ENCODE measurements at regions not wholly inside any gene's neighbourhood (a gene's known extent, or its start where the extent isn't known, plus 50 kb on each side); places are given as distances from the start of the nearest gene placed in this dataset.
"Not testable (repeated sequence)": the region's sequence is repeated elsewhere in the genome, so short reads cannot be mapped to it uniquely, and the experiment has no call there.

GRCh38 chr12:115370650-115371049 lies 686.7 kb upstream of the TBX3 start:
- in situ Hi-C loops (cut with MboI; ENCODE audit: low pct_unique_long_range_greater_than_20kb, low sequenced_read_pairs, unreplicated experiment) = no loop called here
- no peak for DNase-seq (ENCODE audit: low spot score)
- TF ChIP-seq, protein P1, sequence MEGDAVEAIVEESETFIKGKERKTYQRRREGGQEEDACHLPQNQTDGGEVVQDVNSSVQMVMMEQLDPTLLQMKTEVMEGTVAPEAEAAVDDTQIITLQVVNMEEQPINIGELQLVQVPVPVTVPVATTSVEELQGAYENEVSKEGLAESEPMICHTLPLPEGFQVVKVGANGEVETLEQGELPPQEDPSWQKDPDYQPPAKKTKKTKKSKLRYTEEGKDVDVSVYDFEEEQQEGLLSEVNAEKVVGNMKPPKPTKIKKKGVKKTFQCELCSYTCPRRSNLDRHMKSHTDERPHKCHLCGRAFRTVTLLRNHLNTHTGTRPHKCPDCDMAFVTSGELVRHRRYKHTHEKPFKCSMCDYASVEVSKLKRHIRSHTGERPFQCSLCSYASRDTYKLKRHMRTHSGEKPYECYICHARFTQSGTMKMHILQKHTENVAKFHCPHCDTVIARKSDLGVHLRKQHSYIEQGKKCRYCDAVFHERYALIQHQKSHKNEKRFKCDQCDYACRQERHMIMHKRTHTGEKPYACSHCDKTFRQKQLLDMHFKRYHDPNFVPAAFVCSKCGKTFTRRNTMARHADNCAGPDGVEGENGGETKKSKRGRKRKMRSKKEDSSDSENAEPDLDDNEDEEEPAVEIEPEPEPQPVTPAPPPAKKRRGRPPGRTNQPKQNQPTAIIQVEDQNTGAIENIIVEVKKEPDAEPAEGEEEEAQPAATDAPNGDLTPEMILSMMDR (IDR thresholded peaks at IDR 0.05; ENCODE audit: extremely low read depth, insufficient read depth, missing control alignments) = no peak

- in situ Hi-C loops (cut with MboI; ENCODE audit: low pct_unique_long_range_greater_than_20kb, low sequenced_read_pairs, unreplicated experiment) = no loop called here
- TF ChIP-seq, protein P1 (IDR thresholded peaks at IDR 0.05; ENCODE audit: extremely low read depth, insufficient read depth, missing control alignments) = no peak
These were observed 686.2 kb upstream of the TBX3 start for GRCh38 chr12:115370207-115370606.

GRCh38 chr12:115366277-115366676 lies 682.3 kb upstream of the TBX3 start:
- in situ Hi-C loops (cut with MboI; ENCODE audit: low pct_unique_long_range_greater_than_20kb, low sequenced_read_pairs, unreplicated experiment); DNase-seq (ENCODE audit: low spot score): not testable (repeated sequence)

More at GRCh38 chr12:115370207-115370606, 686.2 kb upstream of the TBX3 start:
- DNase-seq (ENCODE audit: low spot score) = no peak

GRCh38 chr12:115365765-115366164 lies 681.8 kb upstream of the TBX3 start:
- DNase-seq (ENCODE audit: low spot score); in situ Hi-C loops (cut with MboI; ENCODE audit: low pct_unique_long_range_greater_than_20kb, low sequenced_read_pairs, unreplicated experiment): not testable (repeated sequence)

DNA sequence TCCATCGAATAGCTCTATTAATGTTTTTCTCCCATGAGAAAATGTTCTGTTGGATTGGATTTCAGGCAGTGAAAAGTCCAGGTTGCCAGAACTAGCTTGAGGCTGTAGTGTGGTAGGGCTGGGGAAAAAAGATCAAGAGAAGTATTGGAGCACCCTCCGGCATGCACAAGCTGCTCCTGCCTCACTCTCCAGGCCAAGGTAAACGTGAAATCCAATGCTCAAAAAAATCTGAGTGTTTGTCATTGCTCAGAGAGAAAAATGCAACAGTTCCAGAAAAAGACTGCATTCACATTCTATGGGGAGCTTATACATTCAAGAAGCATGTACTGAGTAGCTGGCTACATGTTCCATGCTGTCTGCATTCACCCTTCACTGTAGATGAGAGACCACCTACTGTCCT lies 680.9 kb upstream of the TBX3 start:
- DNase-seq (ENCODE audit: low spot score) = no peak
- TF ChIP-seq, protein P1 (IDR thresholded peaks at IDR 0.05; ENCODE audit: extremely low read depth, insufficient read depth, missing control alignments) = no peak
- in situ Hi-C loops (cut with MboI; ENCODE audit: low pct_unique_long_range_greater_than_20kb, low sequenced_read_pairs, unreplicated experiment) = no loop called here

- DNase-seq (ENCODE audit: low spot score) = no peak
- in situ Hi-C loops (cut with MboI; ENCODE audit: low pct_unique_long_range_greater_than_20kb, low sequenced_read_pairs, unreplicated experiment) = no loop called here
These were observed 678.5 kb upstream of the TBX3 start for GRCh38 chr12:115362339-115362976.

GRCh38 chr12:115357681-115358080 lies 673.7 kb upstream of the TBX3 start:
- no peak for DNase-seq (ENCODE audit: low spot score)
- TF ChIP-seq, protein P1 (IDR thresholded peaks at IDR 0.05; ENCODE audit: extremely low read depth, insufficient read depth, missing control alignments) = no peak
- in situ Hi-C loops (cut with MboI; ENCODE audit: low pct_unique_long_range_greater_than_20kb, low sequenced_read_pairs, unreplicated experiment) = no loop called here

More at GRCh38 chr12:115362339-115362976, 678.5 kb upstream of the TBX3 start:
- TF ChIP-seq, protein P1 (IDR thresholded peaks at IDR 0.05; ENCODE audit: extremely low read depth, insufficient read depth, missing control alignments) = no peak

DNA sequence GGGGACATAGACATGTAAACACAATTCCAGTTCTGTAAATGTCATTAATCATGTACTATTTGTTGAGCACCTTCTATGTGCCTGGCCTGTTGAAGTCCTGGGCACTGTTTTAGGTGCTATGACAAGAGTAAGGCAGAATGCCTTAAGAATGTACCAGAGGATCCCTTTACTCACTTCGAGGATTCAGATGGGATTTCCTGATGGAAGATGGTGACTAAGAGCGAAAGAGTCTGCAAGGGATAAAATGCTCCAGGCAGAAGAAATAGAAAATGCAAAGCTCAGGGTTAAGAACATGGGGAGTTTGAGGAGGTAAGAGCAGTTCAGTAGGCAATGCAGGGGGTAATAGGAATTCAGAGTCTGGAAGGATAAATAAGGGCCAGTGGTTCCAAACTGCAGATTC lies 671.3 kb upstream of the TBX3 start:
- DNase-seq (ENCODE audit: low spot score) = no peak
- in situ Hi-C loops (cut with MboI; ENCODE audit: low pct_unique_long_range_greater_than_20kb, low sequenced_read_pairs, unreplicated experiment) = no loop called here
- TF ChIP-seq, protein P1 (IDR thresholded peaks at IDR 0.05; ENCODE audit: extremely low read depth, insufficient read depth, missing control alignments) = no peak

Measured in GM13977 (cell line).